Endothelial cell of umbilical vein (primary cell): ENCODE measurements at regions not wholly inside any gene's neighbourhood (a gene's known extent, or its start where the extent isn't known, plus 50 kb on each side); places are given as distances from the start of the nearest gene placed in this dataset.

Experiments used
- BruUV-seq: library from RNA; stranded (reverse); fragments of 400-500 nt; replicated peaks from 2 replicates; lab custom pipeline; 2021; lab: Mats Ljungman, UMichigan
- CTCF ChIA-PET: fragments of 300-600, 350-600 bp; sonication (Branson Sonifier 250); formaldehyde crosslinking; loops from one replicate; lab custom pipeline; 2021; ENCODE audit warnings: antibody characterized with exemption, inconsistent platforms; lab: Charles Lee
- POLR2A ChIA-PET: fragments of 300-600, 350-600 bp; sonication (Branson Sonifier 250); formaldehyde crosslinking; loops from one replicate; lab custom pipeline; 2021; ENCODE audit warnings: antibody characterized with exemption, inconsistent platforms; lab: Charles Lee
- DNase-seq: peaks from one replicate; pipeline ENCODE4 v3.0.0-alpha.2; 2011; ENCODE audit warnings: low read depth, low spot score
- FAIRE-seq: peaks from 2 replicates; lab custom pipeline; 2011; peaks lifted over from hg19 to GRCh38; lab: Jason Lieb, UNC
- H2AFZ ChIP-seq: 2 replicates; pipeline ENCODE4 v1.6.0; 2012; ENCODE audit warnings: low read depth, low read length, control low read depth, inconsistent platforms
- H3K27ac ChIP-seq: 2 replicates; pipeline ENCODE4 v1.5.1; 2011; ENCODE audit warnings: low read depth, mild to moderate bottlenecking, control low read depth, low read length, moderate library complexity; ENCODE audit not compliant: insufficient read depth
- H3K27me3 ChIP-seq, 2 experiments: 2 replicates each; pipeline versions ENCODE4 v1.6.0 to v1.6.1; 2011; ENCODE audit warnings: low read length in 2 of 2, mixed read lengths in 1 of 2; ENCODE audit not compliant: control insufficient read depth in 2 of 2, insufficient read depth in 2 of 2
- H3K36me3 ChIP-seq, 2 experiments: 2 replicates in 1 of 2; 3 replicates in 1 of 2; pipeline ENCODE4 v1.5.1; 2011; ENCODE audit warnings: low read length in 2 of 2, mild to moderate bottlenecking in 1 of 2, moderate library complexity in 1 of 2; ENCODE audit not compliant: control insufficient read depth in 2 of 2, insufficient read depth in 2 of 2; ENCODE audit errors: extremely low read depth in 1 of 2
- H3K4me1 ChIP-seq: 3 replicates; pipeline ENCODE4 v1.5.1; 2011; ENCODE audit warnings: mild to moderate bottlenecking, low read length; ENCODE audit not compliant: control insufficient read depth, insufficient read depth; ENCODE audit errors: extremely low read depth
- H3K4me2 ChIP-seq: 2 replicates; pipeline ENCODE4 v1.6.1; 2011; ENCODE audit warnings: low read length, control low read depth, mixed read lengths; ENCODE audit not compliant: insufficient read depth
- H3K4me3 ChIP-seq, 3 experiments: fragments of 200-600 bp in 1 of 3; sonication (generic), shearing (Covaris generic) in 1 of 3; replicated peaks in 1 of 3; 2 replicates each; pipeline ENCODE4 v1.5.1; 2011 to 2016; ENCODE audit warnings: control low read depth in 3 of 3, low read length in 3 of 3, mild to moderate bottlenecking in 2 of 3, inconsistent platforms in 1 of 3, low read depth in 1 of 3, moderate library complexity in 1 of 3; ENCODE audit not compliant: insufficient read depth in 1 of 3
- H3K79me2 ChIP-seq: 2 replicates; pipeline ENCODE4 v1.6.0; 2012; ENCODE audit warnings: low read length, inconsistent platforms; ENCODE audit not compliant: control insufficient read depth, insufficient read depth
- H3K9ac ChIP-seq: replicated peaks from 2 replicates; pipeline ENCODE3; 2011; ENCODE audit warnings: low read length, control low read depth; ENCODE audit not compliant: insufficient read depth; ENCODE audit errors: extremely low read depth
- H3K9me1 ChIP-seq: replicated peaks from 3 replicates; pipeline ENCODE4 v1.6.0; 2011; ENCODE audit warnings: mild to moderate bottlenecking, low read length; ENCODE audit not compliant: control insufficient read depth, insufficient read depth; ENCODE audit errors: extremely low read depth
- H3K9me3 ChIP-seq: replicated peaks from 2 replicates; pipeline ENCODE4 v1.5.1; 2012; ENCODE audit warnings: low read length, inconsistent platforms; ENCODE audit not compliant: control insufficient read depth, insufficient read depth
- H4K20me1 ChIP-seq: replicated peaks from 2 replicates; pipeline ENCODE3; 2011; ENCODE audit warnings: mild to moderate bottlenecking, low read length; ENCODE audit not compliant: control insufficient read depth, insufficient read depth; ENCODE audit errors: extremely low read depth
- EZH2 ChIP-seq: IDR thresholded peaks from 2 replicates; pipeline ENCODE4 v1.6.1; 2012; ENCODE audit warnings: borderline replicate concordance, low read depth, mild to moderate bottlenecking, moderate library complexity, low read length, inconsistent platforms; ENCODE audit not compliant: severe bottlenecking
- FOS ChIP-seq: IDR thresholded peaks from 2 replicates; pipeline ENCODE4 v1.6.1; 2011; ENCODE audit warnings: mild to moderate bottlenecking, low read length, moderate library complexity, borderline replicate concordance; ENCODE audit not compliant: insufficient read depth
- GATA2 ChIP-seq: IDR thresholded peaks from 2 replicates; pipeline ENCODE4 v1.7.0; 2011; ENCODE audit warnings: low read depth, mild to moderate bottlenecking, moderate library complexity, mixed read lengths, low read length; ENCODE audit not compliant: insufficient read length, insufficient read depth
- JUN ChIP-seq: IDR thresholded peaks from 2 replicates; pipeline ENCODE4 v1.6.1; 2011; ENCODE audit warnings: borderline replicate concordance, low read depth; ENCODE audit not compliant: insufficient read length, insufficient read depth
- MAX ChIP-seq: IDR thresholded peaks from 2 replicates; pipeline ENCODE4 v1.6.1; 2011; ENCODE audit not compliant: insufficient read depth, insufficient read length
- MYC ChIP-seq: IDR thresholded peaks from one replicate; pipeline ENCODE4 v1.6.1; 2011; ENCODE audit warnings: mild to moderate bottlenecking, low read depth, low read length
- POLR2A ChIP-seq: IDR thresholded peaks from 2 replicates; pipeline ENCODE4 v1.6.1; 2012; ENCODE audit warnings: low read depth, mild to moderate bottlenecking, control low read depth, low read length
- POLR2AphosphoS5 ChIP-seq: IDR thresholded peaks from 2 replicates; pipeline ENCODE4 v1.6.1; 2012; ENCODE audit warnings: low read depth, mild to moderate bottlenecking, control low read depth, low read length, moderate library complexity; ENCODE audit not compliant: insufficient read depth
- dilution Hi-C: fragments of 300-500 bp; cut with MboI; formaldehyde crosslinking; loops from one replicate; pipeline ENCODE4 v1.15.0; 2019; ENCODE audit warnings: low sequenced_read_pairs; ENCODE audit not compliant: extremely low pct_ligation_motif_present
- intact Hi-C: fragments of 100-400 bp; cut with micrococcal nuclease; formaldehyde crosslinking; loops from one replicate; pipeline ENCODE4 v1.10.0; 2022
- TF ChIP-seq, protein P1 (sequence below), 2 donors: IDR thresholded peaks; 1 replicate in 1 of 2; 2 replicates in 1 of 2; pipeline ENCODE4 v1.5.1; 2011; ENCODE audit warnings: low read length in 2 of 2, mild to moderate bottlenecking in 2 of 2, moderate library complexity in 2 of 2, control low read depth in 1 of 2, inconsistent platforms in 1 of 2, low read depth in 1 of 2; ENCODE audit not compliant: insufficient read depth in 1 of 2; ENCODE audit errors: extremely low read depth in 1 of 2

DNA sequence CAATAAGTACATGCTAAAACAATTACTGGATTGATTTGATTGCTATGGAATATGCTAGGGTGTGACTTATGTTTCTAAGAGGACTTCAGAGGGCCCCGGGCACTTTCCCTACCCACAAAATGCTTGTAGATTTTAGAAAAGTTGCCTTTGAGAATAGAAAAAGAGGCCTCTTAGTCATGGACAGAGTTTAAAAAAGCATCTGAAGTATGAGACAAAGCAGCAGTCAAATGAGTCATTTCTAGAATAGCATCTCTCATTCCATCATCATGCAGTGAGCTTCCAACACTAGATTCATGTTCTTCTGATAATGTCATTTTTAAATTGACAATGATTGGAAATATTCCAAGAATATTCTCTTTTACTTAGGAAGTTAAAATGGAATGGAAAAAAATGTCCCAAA is 675.1 kb upstream of the PCDH15 start:
- no TSS peak for BruUV-seq
- H4K20me1 ChIP-seq = no peaks in the 10 kb centered on the region
- no peak overlapping the region for H3K4me3 ChIP-seq
- TF ChIP-seq GATA2 (no peak), JUN (no peak), FOS (no peak), POLR2A (no peak), POLR2AphosphoS5 (no peak), MAX (no peak), EZH2 (no peak), MYC (no peak)
- TF ChIP-seq, protein P1, sequence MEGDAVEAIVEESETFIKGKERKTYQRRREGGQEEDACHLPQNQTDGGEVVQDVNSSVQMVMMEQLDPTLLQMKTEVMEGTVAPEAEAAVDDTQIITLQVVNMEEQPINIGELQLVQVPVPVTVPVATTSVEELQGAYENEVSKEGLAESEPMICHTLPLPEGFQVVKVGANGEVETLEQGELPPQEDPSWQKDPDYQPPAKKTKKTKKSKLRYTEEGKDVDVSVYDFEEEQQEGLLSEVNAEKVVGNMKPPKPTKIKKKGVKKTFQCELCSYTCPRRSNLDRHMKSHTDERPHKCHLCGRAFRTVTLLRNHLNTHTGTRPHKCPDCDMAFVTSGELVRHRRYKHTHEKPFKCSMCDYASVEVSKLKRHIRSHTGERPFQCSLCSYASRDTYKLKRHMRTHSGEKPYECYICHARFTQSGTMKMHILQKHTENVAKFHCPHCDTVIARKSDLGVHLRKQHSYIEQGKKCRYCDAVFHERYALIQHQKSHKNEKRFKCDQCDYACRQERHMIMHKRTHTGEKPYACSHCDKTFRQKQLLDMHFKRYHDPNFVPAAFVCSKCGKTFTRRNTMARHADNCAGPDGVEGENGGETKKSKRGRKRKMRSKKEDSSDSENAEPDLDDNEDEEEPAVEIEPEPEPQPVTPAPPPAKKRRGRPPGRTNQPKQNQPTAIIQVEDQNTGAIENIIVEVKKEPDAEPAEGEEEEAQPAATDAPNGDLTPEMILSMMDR (IDR thresholded peaks at IDR 0.05; ENCODE audit: extremely low read depth in 1 of 2, insufficient read depth in 1 of 2, low read depth in 1 of 2, low read length in 2 of 2) = no peak
- dilution Hi-C loops (no loop called here), intact Hi-C loops (no loop called here)
- no peaks in the 10 kb centered on the region for H3K36me3 ChIP-seq
- no peaks in the 10 kb centered on the region for H3K4me1 ChIP-seq
- POLR2A ChIA-PET = no interaction called here
- no peak overlapping the region for H3K9ac ChIP-seq
- CTCF ChIA-PET = no interaction called here
- H3K27ac ChIP-seq = no peak overlapping the region
- no peak overlapping the region for H3K4me2 ChIP-seq
- no peak overlapping the region for H2AFZ ChIP-seq
- FAIRE-seq (no peak), DNase-seq (no peak)
- no peaks in the 10 kb centered on the region for H3K9me1 ChIP-seq
- H3K9me3 ChIP-seq = no peaks in the 10 kb centered on the region
- H3K27me3 ChIP-seq = no peaks in the 10 kb centered on the region
- no peaks in the 10 kb centered on the region for H3K79me2 ChIP-seq
